T-helper 1 cell treated with Interleukin-12 subunit alpha and Interleukin-12 subunit beta and Interleukin-4 antibody, amounts not matched to agents 30 ng/mL and 1 ng/mL, for 36 hours (primary cell): ENCODE measurements at regions not wholly inside any gene's neighbourhood (a gene's known extent, or its start where the extent isn't known, plus 50 kb on each side); places are given as distances from the start of the nearest gene placed in this dataset.
"Not testable (repeated sequence)": the region's sequence is repeated elsewhere in the genome, so short reads cannot be mapped to it uniquely, and the experiment has no call there.

ENCODE experiments used
- intact Hi-C: fragments of 100-400 bp; cut with micrococcal nuclease; formaldehyde crosslinking; loops from one replicate; pipeline ENCODE4 v1.15.1; 2024

DNA sequence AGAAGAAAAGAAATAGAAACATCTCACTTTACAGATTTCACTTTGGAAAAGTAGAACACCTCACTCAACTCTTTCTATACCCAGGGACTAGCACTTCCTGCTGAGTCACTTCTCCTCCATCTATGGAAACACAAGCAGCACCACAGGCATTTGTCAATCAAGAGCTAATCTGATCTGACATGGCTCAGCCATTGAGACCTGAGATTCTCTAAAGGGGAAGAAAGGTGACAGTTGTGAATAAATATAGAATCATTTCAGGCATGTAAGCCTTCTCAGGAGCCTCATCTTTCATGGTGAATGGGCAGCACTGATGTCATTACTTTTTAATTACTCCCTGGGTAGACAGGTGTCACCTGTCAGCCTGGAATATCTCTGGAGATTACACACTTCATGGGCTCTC is 559.8 kb downstream of the HINT1 start:
- intact Hi-C loops, result no loop called here

GRCh38 chr5:130596647-130597046 is 568.4 kb downstream of the HINT1 start:
- intact Hi-C loops, result not testable (repeated sequence)

DNA sequence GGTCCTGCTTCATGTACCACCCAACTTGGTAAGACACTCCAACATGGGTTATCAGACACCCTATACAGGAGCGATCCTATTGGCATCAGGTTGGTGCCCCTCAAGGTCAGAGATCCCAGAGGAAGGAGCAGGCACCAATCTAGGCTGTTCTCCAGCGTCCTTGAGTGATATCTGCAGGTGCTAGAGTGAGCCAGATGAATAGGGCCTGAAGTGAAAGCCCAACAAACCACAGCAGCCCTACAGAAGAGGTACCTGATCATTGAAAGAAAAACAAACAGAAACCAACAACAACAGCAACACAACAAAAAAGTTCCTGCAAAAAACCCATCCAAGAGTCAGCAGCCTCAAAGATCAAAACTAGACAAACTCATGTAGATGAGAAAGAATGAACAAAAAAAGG is 584.8 kb downstream of the HINT1 start:
- intact Hi-C loops, result no loop called here

DNA sequence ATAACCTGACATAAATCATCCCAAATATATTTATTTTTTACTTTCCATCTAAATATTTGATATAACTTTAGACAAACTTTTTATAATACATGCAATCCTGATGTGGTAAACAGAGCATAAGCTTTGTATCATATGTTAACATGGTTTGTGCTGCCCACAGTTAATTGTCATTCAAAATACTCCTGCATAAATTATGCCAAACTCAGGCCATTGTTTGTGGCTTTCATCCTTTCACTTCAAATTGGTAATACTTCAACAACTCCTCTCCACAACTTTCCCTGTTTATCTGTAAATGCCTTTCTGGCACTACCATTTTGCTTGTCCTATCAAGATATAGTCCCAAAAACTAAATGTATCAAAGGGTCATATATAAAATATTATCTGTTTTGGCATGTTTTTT is 586.7 kb downstream of the HINT1 start:
- intact Hi-C loops, result loop anchor here (10.0 kb wide), 1 partner anchor 526 kb away; no protein-coding TSS in a partner anchor

- intact Hi-C loops, result loop anchor here (10.0 kb wide), 1 partner anchor 534 kb away; no protein-coding TSS in a partner anchor
Observed at GRCh38 chr5:130571076-130571475, 594.0 kb downstream of the HINT1 start.

DNA sequence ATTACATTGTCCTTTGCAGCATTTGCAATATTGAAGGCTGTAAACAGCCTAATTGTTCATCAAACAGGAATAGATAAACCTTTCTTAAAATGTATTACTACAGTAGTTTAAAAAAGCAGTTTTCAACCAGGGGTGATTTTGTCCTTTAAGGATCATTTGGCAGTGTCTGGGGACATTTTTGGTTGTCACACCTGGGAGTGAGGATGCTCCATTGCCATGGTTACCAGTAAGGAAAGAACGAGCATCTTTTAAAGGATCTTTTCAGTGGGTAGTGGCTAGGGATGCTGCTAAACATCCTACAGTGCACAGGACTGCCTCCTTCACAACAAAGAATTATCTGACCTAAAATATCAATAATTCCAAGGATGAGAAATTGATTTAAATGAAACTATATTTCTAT is 596.3 kb downstream of the HINT1 start:
- intact Hi-C loops, result no loop called here

DNA sequence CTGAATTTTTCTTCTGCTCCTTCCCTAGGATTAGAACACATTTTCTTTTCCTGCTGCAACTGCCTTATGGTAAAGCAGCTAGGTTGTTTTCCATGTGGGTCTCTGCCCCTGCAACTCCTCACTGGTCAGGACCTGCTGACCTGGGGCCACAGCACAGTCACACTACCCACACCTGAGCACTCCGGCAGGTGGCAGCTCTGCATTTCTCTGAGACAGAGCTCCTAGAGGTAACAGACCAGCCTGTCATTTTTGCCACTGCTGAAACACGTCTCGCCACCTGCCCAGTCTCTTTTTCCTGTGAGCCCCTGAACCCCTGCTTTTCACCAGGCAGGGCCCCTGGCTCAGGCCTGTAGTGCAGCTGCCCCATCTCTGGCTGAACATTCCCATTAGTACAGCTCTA is 609.6 kb downstream of the HINT1 start:
- intact Hi-C loops, result no loop called here

DNA sequence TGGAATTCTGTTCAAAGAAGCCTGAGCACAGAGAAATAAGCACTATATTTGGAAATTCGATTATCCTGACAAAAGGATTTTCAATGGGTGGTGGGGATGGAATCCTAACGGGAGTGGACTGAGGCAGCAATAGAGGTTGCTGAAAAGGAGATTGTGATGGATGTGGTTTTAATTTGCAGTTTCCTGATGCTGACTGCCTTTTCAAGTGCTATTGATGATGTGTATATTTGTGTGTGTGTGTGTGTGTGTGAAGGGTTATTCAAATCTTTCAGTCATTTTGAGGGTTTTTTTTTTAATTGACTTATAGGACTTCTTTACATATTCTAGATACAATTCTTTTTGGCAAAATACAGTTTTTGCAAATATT is 614.5 kb downstream of the HINT1 start:
- intact Hi-C loops, result no loop called here

DNA sequence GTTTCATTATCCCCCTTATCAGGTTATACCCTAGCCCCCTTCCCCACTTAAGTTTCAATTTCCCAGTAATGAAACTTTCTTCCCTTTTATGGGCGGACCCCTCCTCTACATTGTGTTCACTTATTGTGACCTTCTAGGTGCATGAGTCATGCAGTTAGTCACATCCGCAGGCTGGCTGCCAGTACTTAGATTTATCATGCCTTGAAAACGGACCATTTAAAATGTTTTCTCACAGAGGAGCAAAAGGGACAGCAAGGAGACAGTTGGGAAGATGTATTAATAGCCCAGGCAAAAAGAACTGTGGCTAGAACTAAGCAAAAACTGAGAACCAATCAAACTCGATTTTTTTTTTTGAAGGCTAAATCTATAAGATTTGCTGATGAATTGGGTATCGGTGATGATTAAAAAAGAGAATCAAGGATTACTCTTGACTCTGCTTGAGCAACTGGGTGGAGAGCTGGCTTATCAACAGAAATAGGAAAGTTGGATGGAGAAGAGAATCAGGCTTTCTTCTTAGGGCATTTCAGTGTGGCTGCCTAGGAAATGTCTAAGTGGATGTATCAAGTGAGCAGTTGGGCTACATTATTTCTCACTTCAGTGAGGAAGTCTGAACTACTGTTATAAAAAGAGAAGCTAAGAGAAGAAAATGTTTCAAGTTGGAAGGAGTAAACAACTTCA is 615.0 kb downstream of the HINT1 start:
- intact Hi-C loops, result no loop called here

DNA sequence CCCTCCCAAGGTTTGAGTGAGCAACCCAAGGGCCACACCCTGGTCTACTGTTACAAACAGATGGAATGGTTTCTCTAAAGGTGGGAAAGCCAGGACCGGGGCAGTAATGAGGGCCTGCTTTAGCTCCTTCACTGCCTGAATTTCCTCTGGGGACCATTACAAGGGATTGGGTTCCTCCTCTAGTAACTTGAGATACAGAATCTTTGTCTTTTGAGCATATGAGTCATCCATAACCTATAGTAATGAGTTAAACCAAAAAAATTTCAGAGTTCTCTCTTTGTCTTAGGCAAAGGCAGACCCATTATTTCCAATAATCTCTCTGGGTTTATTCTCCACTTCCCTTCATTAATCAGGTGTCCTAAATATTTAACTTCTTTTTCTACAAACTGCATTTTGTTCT is 618.8 kb downstream of the HINT1 start:
- intact Hi-C loops, result no loop called here

DNA sequence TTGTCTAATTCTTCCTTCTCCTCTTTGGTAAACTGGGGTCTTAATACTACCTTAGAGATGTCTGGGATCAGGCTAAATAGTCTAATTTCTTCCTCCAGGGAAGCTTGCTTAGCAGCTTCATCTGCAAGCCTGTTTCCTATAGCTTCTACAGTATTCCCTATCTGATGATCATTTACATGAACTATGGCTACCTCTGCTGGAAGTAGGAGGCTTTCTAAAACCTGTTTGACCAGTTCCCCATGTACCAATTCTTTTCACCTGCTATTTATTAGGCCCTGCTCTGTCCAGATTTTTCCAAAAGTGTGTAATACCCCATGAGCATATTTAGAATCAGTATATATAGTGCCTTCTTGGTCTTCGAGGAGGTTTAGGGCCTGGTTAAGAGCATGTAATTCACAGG is 619.8 kb downstream of the HINT1 start:
- intact Hi-C loops, result no loop called here

DNA sequence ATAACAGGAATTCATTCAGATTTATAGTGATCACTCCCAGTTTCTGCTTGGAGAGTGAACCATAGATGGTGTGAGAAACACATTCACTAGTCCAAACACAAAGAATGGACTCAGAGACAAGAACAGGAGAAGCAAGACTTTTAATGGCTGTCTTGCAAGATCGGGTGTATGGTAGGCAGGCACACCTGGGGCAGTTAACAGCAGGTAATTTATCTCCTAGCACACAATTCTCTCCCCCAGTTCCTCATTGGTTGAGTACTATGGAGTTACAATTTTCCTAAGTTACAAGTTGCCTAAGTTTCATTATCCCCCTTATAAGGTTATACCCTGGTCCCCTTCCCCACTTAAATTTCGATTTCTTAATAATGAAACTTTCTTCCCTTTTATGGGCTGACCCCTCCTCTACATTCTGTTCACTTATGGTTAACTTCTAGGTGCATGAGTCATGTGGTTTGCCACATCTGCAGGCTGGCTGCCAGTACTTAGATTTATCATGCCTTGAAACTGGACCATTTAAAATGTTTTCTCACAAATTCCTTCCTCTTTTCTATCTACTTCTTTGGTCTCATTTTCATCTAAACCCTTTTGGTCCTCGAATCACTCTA is 623.3 kb downstream of the HINT1 start:
- intact Hi-C loops, result no loop called here

DNA sequence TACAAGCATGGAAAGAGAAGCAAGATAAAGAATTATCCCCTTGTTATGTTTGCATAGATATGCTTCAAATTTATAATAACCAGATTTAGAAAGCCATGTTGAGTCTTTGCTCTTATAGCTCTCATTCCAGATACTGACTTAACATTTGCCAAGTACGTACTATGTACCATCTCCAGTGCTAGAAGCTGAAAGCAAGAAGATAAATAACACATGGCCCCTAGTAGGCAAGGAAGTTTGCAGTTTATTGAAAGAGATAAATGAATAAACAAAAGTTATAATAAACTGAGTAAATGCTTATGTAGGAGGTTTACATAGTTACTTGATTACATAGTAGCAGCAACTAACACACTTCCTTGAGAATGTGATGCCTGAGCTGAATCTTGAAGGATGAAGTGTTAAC is 628.4 kb downstream of the HINT1 start:
- intact Hi-C loops, result no loop called here

- intact Hi-C loops, result no loop called here
Observed at GRCh38 chr5:130532786-130533185, 628.5 kb downstream of the CHSY3 start.

DNA sequence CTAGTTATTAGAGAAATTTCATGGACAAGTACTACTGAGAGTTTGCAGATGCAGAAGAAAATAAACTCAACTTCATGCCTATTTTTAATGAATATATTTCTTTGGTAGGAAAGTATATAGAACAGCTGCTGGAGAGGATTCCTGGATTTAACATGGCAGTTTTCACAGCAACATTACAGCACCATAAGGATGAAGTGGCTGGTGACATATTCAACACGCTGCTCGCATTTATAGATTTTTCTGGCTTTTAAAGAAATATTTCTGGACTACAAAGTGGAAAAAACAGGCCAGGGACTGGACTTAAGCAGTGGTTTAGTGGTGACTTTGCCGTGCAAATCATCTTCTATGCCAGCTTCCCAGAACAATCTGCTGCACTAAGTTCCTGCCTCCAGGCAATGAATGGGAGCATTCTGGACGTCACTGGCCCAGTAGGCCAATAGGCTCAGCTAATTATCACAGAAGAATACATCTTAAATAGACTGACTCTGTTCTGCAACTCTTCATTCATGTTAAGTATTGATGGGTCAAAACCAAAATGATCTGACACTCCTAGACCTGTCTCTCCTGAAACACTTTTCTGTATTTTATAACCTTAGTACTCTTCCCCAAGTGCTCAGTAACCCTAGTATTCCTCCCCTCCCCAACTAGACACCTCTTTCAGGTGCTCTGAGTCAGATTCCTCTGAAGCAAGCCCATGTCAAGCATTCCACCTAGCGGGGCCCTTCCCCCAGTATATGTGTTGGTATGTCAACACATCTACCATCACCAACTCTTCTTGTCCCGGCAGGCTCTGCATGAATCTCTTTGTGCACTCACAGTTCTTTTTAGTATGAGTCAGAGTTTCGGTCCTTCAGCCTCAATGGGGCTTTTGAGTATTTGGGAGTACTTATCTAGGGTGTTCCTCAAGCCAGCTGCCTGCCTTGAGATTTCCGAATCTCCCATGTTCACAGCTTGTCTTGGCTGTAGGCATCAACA is 625.5 kb downstream of the CHSY3 start:
- intact Hi-C loops, result no loop called here

DNA sequence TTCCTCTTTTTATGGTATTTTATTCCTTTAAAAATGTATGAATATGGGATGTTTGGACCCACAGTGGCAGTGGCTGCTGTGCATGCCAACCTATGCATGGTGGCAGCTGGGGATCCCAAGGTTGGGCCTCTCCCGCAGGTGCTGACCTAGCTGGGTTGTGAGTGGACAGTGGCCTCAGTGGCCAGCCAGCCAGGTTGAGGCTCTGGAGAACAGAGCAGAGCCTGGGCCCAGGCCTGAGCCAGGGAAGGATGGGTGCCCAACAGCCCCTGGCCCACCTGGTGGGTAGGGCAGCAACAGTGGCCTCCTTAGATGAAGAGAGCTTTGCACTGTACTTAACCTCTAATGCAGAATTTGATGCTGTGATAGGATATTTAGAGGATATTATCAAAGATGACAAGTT is 624.8 kb downstream of the CHSY3 start:
- intact Hi-C loops, result no loop called here

DNA sequence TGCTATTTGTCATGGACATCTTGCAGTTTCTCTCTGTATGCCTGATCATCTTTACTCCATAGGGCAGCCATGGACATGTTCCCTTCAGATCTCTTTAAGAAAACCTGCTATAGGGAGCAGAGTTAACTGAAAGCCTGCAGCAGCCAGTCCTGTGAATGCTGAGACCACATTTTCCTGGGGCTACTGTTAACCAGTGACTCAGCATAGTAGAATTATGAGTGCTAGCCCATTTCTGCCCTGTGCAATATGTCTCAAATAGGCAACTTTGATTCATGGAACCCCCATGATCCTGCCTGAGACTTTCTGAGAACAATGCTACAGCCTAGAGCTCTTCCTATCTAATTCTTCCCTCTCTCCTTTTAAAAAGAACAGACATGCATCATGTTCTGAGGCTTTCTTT is 624.2 kb downstream of the CHSY3 start:
- intact Hi-C loops, result no loop called here

DNA sequence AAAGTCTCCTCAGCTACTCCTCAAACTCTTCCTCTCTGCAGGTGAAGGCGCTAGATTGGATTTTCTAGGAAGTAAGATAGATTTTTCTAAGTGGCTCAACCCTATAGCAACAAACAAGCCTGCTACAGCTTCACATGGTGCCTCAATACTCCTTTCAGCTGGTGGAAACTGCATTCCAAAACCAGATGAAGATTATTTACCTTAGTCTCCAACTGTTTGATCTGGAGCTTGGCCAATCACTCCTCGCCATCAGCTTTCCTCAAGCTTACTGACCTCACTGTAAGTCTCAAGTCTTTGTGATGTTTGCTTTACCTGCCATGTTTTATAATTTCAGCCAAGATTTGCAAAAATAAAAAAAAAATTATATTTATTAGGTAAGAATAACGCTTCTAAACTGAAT is 622.4 kb downstream of the CHSY3 start:
- intact Hi-C loops, result no loop called here

DNA sequence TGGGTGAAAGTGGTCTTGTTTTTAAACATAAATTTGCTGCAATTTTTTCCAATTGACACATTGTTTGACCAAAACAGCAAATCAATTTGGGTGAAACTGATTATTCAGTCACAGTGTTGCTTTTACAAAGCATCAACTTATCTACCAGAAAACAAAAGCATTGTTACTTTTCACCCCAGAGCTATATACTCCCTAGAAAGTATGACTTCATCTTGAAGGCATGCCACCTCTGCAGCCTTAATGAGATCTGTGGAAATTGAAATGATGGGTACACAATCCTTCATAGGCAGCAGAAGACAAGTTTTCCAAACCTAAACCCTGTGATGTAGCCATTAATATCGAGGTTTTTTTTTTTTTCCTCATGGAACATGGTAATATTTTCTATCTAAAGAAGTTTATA is 615.9 kb downstream of the CHSY3 start:
- intact Hi-C loops, result no loop called here

- intact Hi-C loops, result no loop called here
Observed at GRCh38 chr5:130514984-130515690, 610.9 kb downstream of the CHSY3 start.

DNA sequence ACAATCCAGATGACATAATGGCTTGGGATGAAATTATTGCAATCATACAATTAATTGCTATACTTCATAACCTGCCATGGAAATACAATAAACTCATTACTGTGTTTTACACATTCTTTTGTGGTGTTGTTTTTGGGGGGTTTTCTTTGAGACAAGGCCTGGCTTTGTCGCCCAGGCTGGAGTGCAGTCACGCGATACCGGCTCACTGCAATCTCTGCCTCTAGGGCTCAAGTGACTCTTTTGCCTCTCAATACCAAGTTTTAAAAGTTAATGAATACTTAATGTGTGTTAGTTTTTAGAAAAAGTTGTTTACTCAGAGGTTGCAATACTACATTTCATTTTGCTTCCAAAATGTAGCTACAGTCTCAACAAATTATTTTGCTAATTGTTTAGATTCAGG is 598.4 kb downstream of the CHSY3 start:
- intact Hi-C loops, result no loop called here
